GM18873 (cell line): ENCODE measurements at regions not wholly inside any gene's neighbourhood (a gene's known extent, or its start where the extent isn't known, plus 50 kb on each side); places are given as distances from the start of the nearest gene placed in this dataset.
"Not testable (repeated sequence)": the region's sequence is repeated elsewhere in the genome, so short reads cannot be mapped to it uniquely, and the experiment has no call there.

Experiments
- ATAC-seq: cut with Tn5 transposase; IDR thresholded peaks from one replicate; pipeline ENCODE4 v1.9.1; 2021; ENCODE audit warnings: mild to moderate bottlenecking, moderate library complexity, moderate number of reproducible peaks; ENCODE audit not compliant: unreplicated experiment, low FRiP score

- ATAC-seq = no peak
These were observed 385.9 kb upstream of the ACTRT1 start for GRCh38 chrX:128438082-128438481.

- ATAC-seq = no peak
These were observed 384.3 kb upstream of the ACTRT1 start for GRCh38 chrX:128436397-128437103.

GRCh38 chrX:128425546-128425945 is 373.3 kb upstream of the ACTRT1 start:
- no peak for ATAC-seq

GRCh38 chrX:128408842-128409241 is 356.6 kb upstream of the ACTRT1 start:
- ATAC-seq = no peak

GRCh38 chrX:128396601-128397000 is 344.4 kb upstream of the ACTRT1 start:
- ATAC-seq = no peak

GRCh38 chrX:128383846-128384245 is 331.6 kb upstream of the ACTRT1 start:
- not testable (repeated sequence) for ATAC-seq

- ATAC-seq = no peak
These were observed 313.3 kb upstream of the ACTRT1 start for GRCh38 chrX:128365492-128365891.

- ATAC-seq = no peak
These were observed 283.5 kb upstream of the ACTRT1 start for GRCh38 chrX:128335671-128336070.

GRCh38 chrX:128334821-128335220 is 282.6 kb upstream of the ACTRT1 start:
- no peak for ATAC-seq

- ATAC-seq = no peak
These were observed 258.7 kb upstream of the ACTRT1 start for GRCh38 chrX:128310912-128311311.

GRCh38 chrX:128309311-128309710 is 257.1 kb upstream of the ACTRT1 start:
- ATAC-seq = no peak

GRCh38 chrX:128294198-128294597 is 242.0 kb upstream of the ACTRT1 start:
- no peak for ATAC-seq

- no peak for ATAC-seq
These were observed 235.5 kb upstream of the ACTRT1 start for GRCh38 chrX:128287693-128288092.

- ATAC-seq = no peak
These were observed 198.4 kb upstream of the ACTRT1 start for GRCh38 chrX:128250621-128251020.

- no peak for ATAC-seq
These were observed 164.2 kb upstream of the ACTRT1 start for GRCh38 chrX:128216364-128216763.

GRCh38 chrX:128165884-128166408 is 113.7 kb upstream of the ACTRT1 start:
- no peak for ATAC-seq

- no peak for ATAC-seq
These were observed 104.0 kb upstream of the ACTRT1 start for GRCh38 chrX:128156204-128156603.

- ATAC-seq = no peak
These were observed 90.5 kb upstream of the ACTRT1 start for GRCh38 chrX:128142745-128143144.

- no peak for ATAC-seq
These were observed 54.4 kb upstream of the ACTRT1 start for GRCh38 chrX:128106630-128107029.

GRCh38 chrX:128105659-128106058 is 53.5 kb upstream of the ACTRT1 start:
- no peak for ATAC-seq
